Sigmoid colon (tissue), 6 donors: ENCODE measurements at regions not wholly inside any gene's neighbourhood (a gene's known extent, or its start where the extent isn't known, plus 50 kb on each side); places are given as distances from the start of the nearest gene placed in this dataset.

Source experiments
- DNase-seq: peaks from one replicate; pipeline ENCODE4 v3.0.0-alpha.2; 2019
- H3K27ac ChIP-seq, 4 donors: fragments of 200-600 bp; sonication (generic); one replicate each; pipeline ENCODE4 v1.5.1; 2016 to 2019; ENCODE audit warnings: mild to moderate bottlenecking in 1 of 4
- H3K27me3 ChIP-seq, 3 donors: fragments of 200-600 bp; sonication (generic); one replicate each; pipeline ENCODE4 v1.5.1; 2019; ENCODE audit warnings: mild to moderate bottlenecking in 1 of 3
- H3K36me3 ChIP-seq, 4 donors: fragments of 200-600 bp; sonication (generic); one replicate each; pipeline ENCODE4 v1.5.1; 2016 to 2019
- H3K4me1 ChIP-seq, 4 donors: fragments of 200-600 bp; sonication (generic); one replicate each; pipeline ENCODE4 v1.5.1; 2017 to 2019
- H3K4me3 ChIP-seq, 4 donors: fragments of 200-600 bp; sonication (generic); one replicate each; pipeline ENCODE4 v1.5.1; 2017 to 2019; ENCODE audit warnings: mild to moderate bottlenecking in 2 of 4, moderate library complexity in 1 of 4
- H3K9me3 ChIP-seq, 4 donors: fragments of 200-600 bp in 3 of 4; sonication (generic) in 3 of 4; one replicate each; pipeline versions ENCODE4 v1.5.1 to v1.6.1; 2013 to 2019
- CTCF ChIP-seq, 4 experiments: fragments of 450-650 bp in 3 of 4; fragments of 200-600 bp in 1 of 4; IDR thresholded peaks; one replicate each; pipeline ENCODE4 v1.5.1; 2016 to 2019; ENCODE audit warnings: antibody characterized with exemption in 4 of 4, mild to moderate bottlenecking in 3 of 4, moderate library complexity in 2 of 4
- EP300 ChIP-seq, 4 donors: sonication (generic); formaldehyde crosslinking; IDR thresholded peaks; one replicate each; pipeline ENCODE4 v1.6.1; 2017; ENCODE audit warnings: antibody characterized with exemption in 4 of 4
- POLR2A ChIP-seq, 2 donors: fragments of 450-650 bp; IDR thresholded peaks; one replicate each; pipeline ENCODE4 v1.6.1; 2016; ENCODE audit warnings: antibody characterized with exemption in 2 of 2, mild to moderate bottlenecking in 2 of 2, moderate library complexity in 2 of 2
- POLR2AphosphoS5 ChIP-seq, 4 donors: sonication (generic); formaldehyde crosslinking; IDR thresholded peaks; one replicate each; pipeline ENCODE4 v1.6.1; 2017; ENCODE audit warnings: antibody characterized with exemption in 4 of 4
- WGBS, 2 donors: extraction: QIAGEN DNeasy Blood & Tissue Kit; methylation state at CpG; one replicate each; pipeline ENCODE4 v1.1.7; 2013; 5-methylcytosine and 5-hydroxymethylcytosine counted together
- intact Hi-C: fragments of 100-400 bp; cut with DNase I; formaldehyde crosslinking; loops from one replicate; pipeline ENCODE4 v1.15.1; 2023
- donor health status: healthy with polysubstance abuse.
- donor health status: healthy.

- Histone ChIP-seq H3K4me1 (no peaks in the 10 kb centered on the region), H3K9me3 (no peaks in the 10 kb centered on the region), H3K27ac (no peak overlapping the region), H3K36me3 (no peaks in the 10 kb centered on the region), H3K4me3 (no peak overlapping the region), H3K27me3 (no peaks in the 10 kb centered on the region)
- no peak for DNase-seq
- TF ChIP-seq POLR2A (IDR thresholded peaks at IDR 0.05) (no peak), CTCF (IDR thresholded peaks at IDR 0.05) (no peak), EP300 (IDR thresholded peaks at IDR 0.05) (no peak), POLR2AphosphoS5 (IDR thresholded peaks at IDR 0.05) (no peak)
- intact Hi-C loops, result no loop called here
- 87 to 95% methylated on average over 3 of the region's 3 CpGs for WGBS, 2 donors
These were observed 400.9 kb upstream of the SGCD start for GRCh38 chr5:155926031-155926430.

- Histone ChIP-seq H3K27me3 (no peaks in the 10 kb centered on the region), H3K4me1 (no peaks in the 10 kb centered on the region), H3K36me3 (no peaks in the 10 kb centered on the region), H3K4me3 (no peak overlapping the region), H3K9me3 (no peaks in the 10 kb centered on the region), H3K27ac (no peak overlapping the region)
- intact Hi-C loops, result no loop called here
- 96 to 97% methylated on average over 2 of the region's 2 CpGs for WGBS, 2 donors
- no peak for TF ChIP-seq POLR2A (IDR thresholded peaks at IDR 0.05)
- no peak for TF ChIP-seq CTCF (IDR thresholded peaks at IDR 0.05)
- no peak for TF ChIP-seq EP300 (IDR thresholded peaks at IDR 0.05)
- TF ChIP-seq POLR2AphosphoS5 (IDR thresholded peaks at IDR 0.05), result no peak
- no peak for DNase-seq
These were observed 400.2 kb upstream of the SGCD start for GRCh38 chr5:155926766-155927165.

- TF ChIP-seq POLR2AphosphoS5 (IDR thresholded peaks at IDR 0.05) (no peak), POLR2A (IDR thresholded peaks at IDR 0.05) (no peak), CTCF (IDR thresholded peaks at IDR 0.05) (no peak), EP300 (IDR thresholded peaks at IDR 0.05) (no peak)
- Histone ChIP-seq H3K9me3 (no peaks in the 10 kb centered on the region), H3K36me3 (no peaks in the 10 kb centered on the region), H3K4me1 (no peaks in the 10 kb centered on the region), H3K27me3 (no peaks in the 10 kb centered on the region), H3K4me3 (no peak overlapping the region), H3K27ac (no peak overlapping the region)
- intact Hi-C loops, result no loop called here
- no peak for DNase-seq
- WGBS, 2 donors, result 71 to 82% methylated on average over 2 of the region's 2 CpGs
These were observed 397.9 kb upstream of the SGCD start for GRCh38 chr5:155929112-155929511.

- intact Hi-C loops, result no loop called here
- Histone ChIP-seq H3K9me3 (no peaks in the 10 kb centered on the region), H3K27ac (no peak overlapping the region), H3K4me3 (no peak overlapping the region), H3K36me3 (no peaks in the 10 kb centered on the region), H3K4me1 (no peaks in the 10 kb centered on the region), H3K27me3 (no peaks in the 10 kb centered on the region)
- no peak for DNase-seq
- TF ChIP-seq POLR2A (IDR thresholded peaks at IDR 0.05) (no peak), CTCF (IDR thresholded peaks at IDR 0.05) (no peak), EP300 (IDR thresholded peaks at IDR 0.05) (no peak), POLR2AphosphoS5 (IDR thresholded peaks at IDR 0.05) (no peak)
- WGBS, 2 donors, result 66 to 82% methylated on average over 1 of the region's 1 CpG
These were observed 392.0 kb upstream of the SGCD start for GRCh38 chr5:155934964-155935363.

GRCh38 chr5:155935723-155936122 lies 391.2 kb upstream of the SGCD start:
- no peaks in the 10 kb centered on the region for H3K4me1 ChIP-seq
- H3K27me3 ChIP-seq, result no peaks in the 10 kb centered on the region
- intact Hi-C loops, result no loop called here
- no peaks in the 10 kb centered on the region for H3K9me3 ChIP-seq
- 92 to 93% methylated on average over 6 of the region's 6 CpGs for WGBS, 2 donors
- no peaks in the 10 kb centered on the region for H3K36me3 ChIP-seq
- no peak for TF ChIP-seq POLR2AphosphoS5 (IDR thresholded peaks at IDR 0.05)
- no peak for TF ChIP-seq CTCF (IDR thresholded peaks at IDR 0.05)
- TF ChIP-seq POLR2A (IDR thresholded peaks at IDR 0.05), result no peak
- TF ChIP-seq EP300 (IDR thresholded peaks at IDR 0.05), result no peak
- no peak overlapping the region for H3K27ac ChIP-seq
- DNase-seq, result no peak
- no peak overlapping the region for H3K4me3 ChIP-seq
